ENCODE measurements at regions not wholly inside any gene's neighbourhood (a gene's known extent, or its start where the extent isn't known, plus 50 kb on each side); places are given as distances from the start of the nearest gene placed in this dataset.
"Not testable (repeated sequence)": the region's sequence is repeated elsewhere in the genome, so short reads cannot be mapped to it uniquely, and the experiment has no call there.

DNA sequence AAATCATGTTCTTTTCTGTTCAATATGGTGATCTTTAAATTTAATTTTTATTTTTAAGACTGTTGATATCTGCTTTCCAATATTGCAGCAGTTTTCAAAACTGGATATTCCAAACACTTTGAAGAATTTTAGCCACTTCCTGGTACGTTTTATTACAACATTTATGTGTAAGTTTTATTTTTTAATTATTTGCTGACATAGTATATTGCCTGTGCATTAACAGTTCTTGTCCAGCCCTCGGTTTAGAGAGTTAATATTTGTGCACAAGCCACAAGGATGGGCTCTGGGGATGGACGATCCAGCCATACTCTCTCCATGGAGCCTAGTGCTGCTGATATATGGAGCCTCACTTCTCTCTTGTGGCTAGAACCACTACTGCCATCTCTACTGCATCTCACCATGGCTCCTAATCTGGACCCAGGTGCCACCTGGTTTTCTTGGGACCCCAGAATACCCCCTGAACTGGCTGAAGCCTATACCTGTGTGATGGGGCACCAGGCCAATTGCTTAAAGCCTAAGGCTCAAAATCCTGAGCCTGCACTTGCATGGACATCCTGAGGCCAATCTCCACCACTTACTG, 262.5 kb downstream of the RASSF9 start:
- DNase-seq, result no peak

GRCh38 chr12:85574291-85574690, 261.9 kb downstream of the RASSF9 start:
- DNase-seq, result no peak

- peak in 10 of 56 donors; percentile 0 to 46 (median 8) for DNase-seq
These were observed 260.8 kb downstream of the RASSF9 start for GRCh38 chr12:85575120-85576096.

GRCh38 chr12:85580562-85581168, 255.5 kb downstream of the RASSF9 start:
- DNase-seq, result no peak

DNA sequence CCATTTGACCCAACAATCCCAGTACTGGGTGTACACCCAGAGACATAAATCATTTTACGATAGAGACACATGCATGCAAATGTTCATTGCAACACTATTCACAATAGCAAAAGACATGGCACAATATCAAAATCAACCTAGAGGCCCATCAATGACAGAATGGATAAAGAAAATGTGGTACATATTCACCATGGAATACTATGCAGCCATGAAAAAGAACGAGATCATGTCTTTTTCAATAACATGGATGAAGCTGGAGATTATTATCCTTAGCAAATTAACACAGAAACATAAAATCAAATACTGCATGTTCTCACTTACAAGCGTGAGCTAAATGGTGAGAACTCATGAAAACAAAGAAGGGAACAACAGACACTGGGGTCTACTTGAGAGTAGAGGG, 249.1 kb downstream of the RASSF9 start:
- no peak for DNase-seq

- DNase-seq, result no peak
These were observed 248.0 kb downstream of the RASSF9 start for GRCh38 chr12:85588221-85588620.

- no peak for DNase-seq
These were observed 235.4 kb downstream of the RASSF9 start for GRCh38 chr12:85600841-85601240.

DNA sequence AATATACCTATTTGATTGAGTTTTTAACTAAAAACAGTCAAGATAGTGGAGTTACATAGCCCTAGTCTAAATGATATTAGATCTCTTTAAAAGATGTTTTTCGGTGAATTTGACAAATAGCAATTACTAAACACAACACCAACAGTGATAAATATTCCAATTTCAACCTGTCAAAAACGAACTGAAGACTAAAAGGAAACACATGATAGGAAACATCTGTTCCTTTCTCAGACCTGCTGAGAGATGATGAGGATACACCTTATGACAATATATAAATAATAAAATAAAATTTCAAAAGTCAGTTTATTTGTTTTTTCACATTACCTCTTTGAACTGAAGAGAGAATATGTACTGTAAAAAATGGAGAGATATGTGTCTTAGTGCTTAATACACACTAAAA, 232.7 kb downstream of the RASSF9 start:
- no peak for DNase-seq

GRCh38 chr12:85606455-85606854, 229.8 kb downstream of the RASSF9 start:
- no peak for DNase-seq

DNA sequence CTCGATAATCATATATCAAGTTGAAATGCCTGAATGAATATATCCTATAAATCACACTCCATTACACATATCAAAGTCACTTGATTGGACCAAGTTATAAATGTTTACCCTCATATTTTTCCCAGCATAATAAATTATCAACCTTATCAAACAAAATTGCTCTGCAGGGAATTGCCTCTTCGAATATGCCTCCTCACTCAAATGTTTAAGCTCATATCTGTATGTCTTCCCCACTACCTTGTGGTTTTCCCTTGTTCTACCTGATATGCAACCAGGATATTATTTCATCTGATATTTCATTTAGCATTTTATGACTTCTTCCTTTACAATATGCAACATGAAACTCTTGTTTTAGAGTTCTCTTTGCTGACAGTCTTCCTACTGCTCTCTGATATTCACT, 226.4 kb downstream of the RASSF9 start:
- no peak for DNase-seq

GRCh38 chr12:85610194-85610593, 226.0 kb downstream of the RASSF9 start:
- no peak for DNase-seq

- no peak for DNase-seq
These were observed 220.0 kb downstream of the RASSF9 start for GRCh38 chr12:85616201-85616600.

DNA sequence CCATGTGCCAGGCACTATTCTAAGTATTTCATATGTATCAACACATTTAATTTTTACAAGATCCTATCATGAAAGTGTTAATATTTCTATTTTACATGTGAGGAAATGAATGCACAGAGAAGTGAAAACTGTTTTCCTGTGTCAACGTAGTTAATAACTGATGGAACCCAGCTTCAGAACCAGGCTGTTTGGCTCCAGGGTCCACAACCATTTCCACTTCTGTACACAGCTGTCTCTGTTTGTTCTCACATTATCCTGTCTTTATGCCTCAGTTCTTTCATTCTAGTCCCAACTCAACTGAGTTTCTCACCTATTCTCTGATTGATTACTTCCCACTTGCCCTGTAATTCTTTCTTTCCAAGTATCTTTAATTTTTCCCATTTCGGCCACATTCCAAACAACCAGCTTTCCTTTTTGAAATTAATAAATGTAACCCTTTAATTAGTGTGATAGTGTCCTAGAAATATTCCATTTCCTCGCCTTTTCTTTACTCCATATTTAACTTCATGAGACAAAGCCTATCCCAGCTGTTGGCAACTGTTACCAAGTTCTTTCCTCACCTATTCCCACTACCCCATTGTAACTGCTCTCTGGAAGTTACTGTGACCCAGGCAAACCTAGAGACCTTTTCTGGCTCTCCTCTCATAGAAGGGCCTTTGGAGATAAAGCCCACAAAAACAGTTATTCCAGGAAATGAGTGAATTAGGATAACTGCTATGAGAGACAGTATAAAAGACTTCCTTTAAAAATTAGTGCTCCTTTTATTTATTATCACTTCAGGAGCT, 218.7 kb downstream of the RASSF9 start:
- DNase-seq, result no peak

DNA sequence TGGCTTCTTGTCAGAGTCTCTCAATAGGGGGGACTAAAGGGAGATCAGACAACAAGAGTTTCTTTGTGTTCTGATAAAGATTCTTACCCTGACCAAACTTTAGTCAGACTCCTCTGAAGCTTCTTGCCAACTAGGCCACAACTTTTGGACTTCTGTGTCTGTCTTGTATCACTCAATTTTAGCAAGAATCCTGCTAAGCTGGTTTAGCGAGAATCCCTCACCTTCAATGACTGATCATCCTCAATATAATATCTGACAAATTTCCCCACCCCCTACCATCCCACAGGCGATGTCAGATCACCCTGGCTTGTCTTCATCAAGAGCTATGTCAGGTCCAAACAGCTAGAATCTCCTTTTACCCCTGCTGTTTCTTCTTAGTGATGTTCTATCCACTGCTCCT, 215.2 kb downstream of the RASSF9 start:
- no peak for DNase-seq

GRCh38 chr12:85623763-85624162, 212.4 kb downstream of the RASSF9 start:
- no peak for DNase-seq

- DNase-seq, result no peak
These were observed 210.7 kb downstream of the RASSF9 start for GRCh38 chr12:85625467-85625866.

DNA sequence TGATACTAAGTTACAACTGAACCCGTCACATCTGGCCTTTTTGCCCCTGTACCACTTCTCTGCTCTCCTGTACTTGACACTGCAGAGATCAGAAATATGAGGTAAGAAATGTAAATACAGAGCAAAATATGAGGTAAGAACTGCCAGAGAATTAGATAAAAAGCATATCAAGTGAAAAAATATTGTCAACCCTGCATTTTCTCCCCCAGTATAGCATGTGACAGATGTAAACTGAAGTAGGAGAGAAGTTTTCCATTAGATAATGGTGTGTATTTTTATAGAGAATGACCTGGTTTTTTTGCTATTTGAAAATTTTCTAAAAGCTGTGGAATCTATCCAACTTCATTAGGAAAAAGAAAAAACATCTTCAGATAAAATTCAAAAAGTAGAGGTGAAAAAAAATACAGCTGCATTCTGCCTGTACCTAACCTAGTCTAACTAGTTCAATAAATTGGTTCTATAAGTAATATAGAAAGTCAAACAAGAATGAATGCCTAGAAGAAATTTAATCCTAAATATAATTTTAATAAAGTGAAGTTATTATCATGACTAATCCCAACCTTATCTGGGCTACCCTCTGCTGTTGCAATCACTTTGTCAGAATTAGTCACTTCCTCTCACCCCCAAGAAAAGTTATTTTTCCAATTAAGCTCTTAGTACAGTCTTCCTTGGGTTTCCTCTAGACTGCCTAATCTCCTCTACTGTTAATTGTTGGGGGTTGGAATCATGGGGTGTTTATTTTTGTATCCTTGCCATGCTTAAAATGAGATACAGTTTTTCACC, 210.0 kb downstream of the RASSF9 start:
- no peak for DNase-seq

DNA sequence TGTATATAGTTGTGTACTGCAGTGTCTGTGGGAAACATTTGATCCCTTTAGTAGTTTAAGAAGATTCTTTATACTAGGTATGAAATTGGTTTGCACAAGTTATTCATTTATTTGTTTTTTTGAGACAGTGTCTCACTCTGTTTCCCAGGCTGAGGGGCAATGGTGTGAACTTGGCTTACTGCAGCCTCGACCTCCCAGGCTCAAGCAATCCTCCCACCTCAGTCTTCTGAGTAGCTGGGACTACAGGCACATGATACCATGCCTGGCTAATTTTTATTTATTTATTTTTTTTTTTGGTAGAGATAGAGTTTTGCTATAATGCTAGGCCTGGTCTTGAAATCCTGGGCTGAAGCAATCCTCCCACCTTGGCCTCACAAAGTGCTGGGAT, 209.4 kb downstream of the RASSF9 start:
- no peak for DNase-seq

DNA sequence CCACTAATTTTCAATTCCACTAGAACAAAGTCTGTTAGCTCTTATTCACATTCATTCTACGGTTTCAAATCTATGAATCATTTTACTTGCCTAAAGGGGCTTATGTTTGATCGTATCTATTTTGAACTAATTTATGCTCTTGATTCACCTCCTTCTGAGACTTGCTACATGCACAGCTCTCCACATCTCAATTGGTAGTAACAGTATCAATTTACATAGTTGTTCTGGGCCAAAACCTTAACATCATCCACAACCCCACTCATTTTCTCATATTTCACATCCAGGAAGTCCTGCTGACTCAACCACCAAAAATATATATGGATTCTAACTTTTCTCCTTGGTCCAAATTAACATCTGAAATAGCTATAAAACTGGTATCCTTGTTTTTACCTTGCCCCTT, 208.6 kb downstream of the RASSF9 start:
- DNase-seq, result no peak

GRCh38 chr12:85628562-85628961, 207.6 kb downstream of the RASSF9 start:
- not testable (repeated sequence) for DNase-seq

- no peak for DNase-seq
These were observed 205.4 kb downstream of the RASSF9 start for GRCh38 chr12:85630851-85631250.
